ENCODE measurements at regions not wholly inside any gene's neighbourhood (a gene's known extent, or its start where the extent isn't known, plus 50 kb on each side); places are given as distances from the start of the nearest gene placed in this dataset.

- TF ChIP-seq ARNT (IDR thresholded peaks at IDR 0.05) (no peak), FOXM1 (IDR thresholded peaks at IDR 0.05; ENCODE audit: borderline replicate concordance) (no peak), NFRKB (IDR thresholded peaks at IDR 0.05) (no peak), HDGF (IDR thresholded peaks at IDR 0.05; ENCODE audit: borderline replicate concordance) (no peak), SUZ12 (IDR thresholded peaks at IDR 0.05) (no peak), FOXA1 (IDR thresholded peaks at IDR 0.05) (no peak), BHLHE40 (IDR thresholded peaks at IDR 0.05; ENCODE audit: borderline replicate concordance) (no peak)
Observed at GRCh38 chr6:145454006-145454405, 281.3 kb downstream of the EPM2A start.
